CD14-positive monocyte (primary cell): ENCODE measurements at regions not wholly inside any gene's neighbourhood (a gene's known extent, or its start where the extent isn't known, plus 50 kb on each side); places are given as distances from the start of the nearest gene placed in this dataset.
"Not testable (repeated sequence)": the region's sequence is repeated elsewhere in the genome, so short reads cannot be mapped to it uniquely, and the experiment has no call there.

Experiments used
- DNase-seq, 3 donors: peaks; one replicate each; pipeline ENCODE4 v3.0.0-alpha.2; 2011 to 2022
- H2AFZ ChIP-seq: 2 replicates; pipeline ENCODE4 v1.6.0; 2012; ENCODE audit warnings: mild to moderate bottlenecking, low read depth, low read length, inconsistent platforms; ENCODE audit not compliant: insufficient read depth, poor library complexity, severe bottlenecking
- H3K27ac ChIP-seq, 2 donors: 1 replicate in 1 of 2; 2 replicates in 1 of 2; pipeline ENCODE4 v1.5.1; 2012 to 2013; ENCODE audit warnings: low read length in 2 of 2, control low read depth in 1 of 2, inconsistent platforms in 1 of 2, low read depth in 1 of 2, mild to moderate bottlenecking in 1 of 2
- H3K27me3 ChIP-seq, 2 donors: one replicate each; pipeline versions ENCODE4 v1.6.0 to v1.6.1; 2011 to 2013; ENCODE audit warnings: low read length in 2 of 2; ENCODE audit not compliant: control insufficient read depth in 2 of 2, insufficient read depth in 2 of 2
- H3K36me3 ChIP-seq, 2 donors: replicated peaks in 1 of 2; 1 replicate in 1 of 2; 2 replicates in 1 of 2; pipeline versions ENCODE4 v1.5.1 to v1.6.1; 2012 to 2013; ENCODE audit warnings: low read length in 2 of 2, control low read depth in 1 of 2, inconsistent platforms in 1 of 2, mild to moderate bottlenecking in 1 of 2; ENCODE audit not compliant: insufficient read depth in 2 of 2, control insufficient read depth in 1 of 2
- H3K4me1 ChIP-seq, 2 donors: 1 replicate in 1 of 2; 2 replicates in 1 of 2; pipeline versions ENCODE4 v1.5.1 to v1.6.1; 2012 to 2013; ENCODE audit warnings: low read length in 2 of 2, control low read depth in 1 of 2, inconsistent platforms in 1 of 2, mild to moderate bottlenecking in 1 of 2, moderate library complexity in 1 of 2; ENCODE audit not compliant: insufficient read depth in 2 of 2, control insufficient read depth in 1 of 2
- H3K4me2 ChIP-seq: replicated peaks from 2 replicates; pipeline ENCODE3; 2012; ENCODE audit warnings: low read length, moderate library complexity, mild to moderate bottlenecking; ENCODE audit not compliant: poor library complexity, severe bottlenecking; ENCODE audit errors: extremely low read depth
- H3K4me3 ChIP-seq, 3 experiments: fragments of 200-600 bp in 1 of 3; sonication (generic) in 1 of 3; replicated peaks in 1 of 3; 1 replicate in 2 of 3; 2 replicates in 1 of 3; pipeline ENCODE4 v1.5.1; 2011 to 2013; ENCODE audit warnings: low read length in 3 of 3, mild to moderate bottlenecking in 3 of 3, control low read depth in 2 of 3, low read depth in 2 of 3, inconsistent platforms in 1 of 3, moderate library complexity in 1 of 3
- H3K79me2 ChIP-seq: 2 replicates; pipeline ENCODE4 v1.6.0; 2012; ENCODE audit warnings: mild to moderate bottlenecking, control low read depth, inconsistent platforms, low read length, moderate library complexity; ENCODE audit not compliant: insufficient read depth
- H3K9ac ChIP-seq: 2 replicates; pipeline ENCODE4 v1.6.0; 2017; ENCODE audit warnings: low read length, mild to moderate bottlenecking; ENCODE audit not compliant: insufficient read depth, poor library complexity, severe bottlenecking
- H3K9me3 ChIP-seq, 2 donors: replicated peaks in 1 of 2; 1 replicate in 1 of 2; 2 replicates in 1 of 2; pipeline versions ENCODE4 v1.5.1 to v1.6.1; 2012 to 2013; ENCODE audit warnings: low read length in 2 of 2, control low read depth in 1 of 2; ENCODE audit not compliant: control insufficient read depth in 1 of 2, insufficient read depth in 1 of 2
- H4K20me1 ChIP-seq: 2 replicates; pipeline ENCODE4 v1.6.0; 2012; ENCODE audit warnings: mild to moderate bottlenecking, low read length, control low read depth, moderate library complexity; ENCODE audit not compliant: insufficient read depth
- H3K27ac Mint-ChIP-seq, 7 donors: one replicate each; pipeline ENCODE4 v1.8.0; 2020; ENCODE audit warnings: mild to moderate bottlenecking in 7 of 7, mixed read lengths in 7 of 7, moderate library complexity in 6 of 7, inconsistent platforms in 2 of 7
- H3K27me3 Mint-ChIP-seq, 3 donors: one replicate each; pipeline ENCODE4 v1.8.0; 2021 to 2022; ENCODE audit warnings: low read depth in 3 of 3, mild to moderate bottlenecking in 3 of 3, mixed read lengths in 3 of 3, moderate library complexity in 3 of 3, inconsistent platforms in 1 of 3
- H3K36me3 Mint-ChIP-seq, 2 donors: one replicate each; pipeline ENCODE4 v1.8.0; 2020; ENCODE audit warnings: mixed read lengths in 2 of 2, inconsistent platforms in 1 of 2, mild to moderate bottlenecking in 1 of 2
- H3K4me1 Mint-ChIP-seq: one replicate; pipeline ENCODE4 v1.8.0; 2020; ENCODE audit warnings: mild to moderate bottlenecking, mixed read lengths
- H3K4me3 Mint-ChIP-seq, 2 donors: one replicate each; pipeline ENCODE4 v1.8.0; 2020; ENCODE audit warnings: mild to moderate bottlenecking in 2 of 2, mixed read lengths in 2 of 2, moderate library complexity in 1 of 2
- H3K9me3 Mint-ChIP-seq, 7 donors: one replicate each; pipeline ENCODE4 v1.8.0; 2020 to 2022; ENCODE audit warnings: mixed read lengths in 7 of 7, mild to moderate bottlenecking in 6 of 7, moderate library complexity in 6 of 7, inconsistent platforms in 2 of 7
- WGBS: methylation state at CpG from one replicate; pipeline ENCODE4 v1.1.5; 2013; ENCODE audit warnings: missing lambda C conversion rate; ENCODE audit not compliant: insufficient coverage; 5-methylcytosine and 5-hydroxymethylcytosine counted together
- intact Hi-C, 2 donors: fragments of 100-400 bp; cut with micrococcal nuclease; formaldehyde crosslinking; loops; one replicate each; pipeline versions ENCODE4 v1.15.0 to v1.15.1; 2023

- no CpG with 5 or more reads among the region's 7 CpGs for WGBS
- H3K27me3 Mint-ChIP-seq = not testable (repeated sequence)
Measured at GRCh38 chr4:8972635-8973034, 101.0 kb upstream of the HMX1 start.

DNA sequence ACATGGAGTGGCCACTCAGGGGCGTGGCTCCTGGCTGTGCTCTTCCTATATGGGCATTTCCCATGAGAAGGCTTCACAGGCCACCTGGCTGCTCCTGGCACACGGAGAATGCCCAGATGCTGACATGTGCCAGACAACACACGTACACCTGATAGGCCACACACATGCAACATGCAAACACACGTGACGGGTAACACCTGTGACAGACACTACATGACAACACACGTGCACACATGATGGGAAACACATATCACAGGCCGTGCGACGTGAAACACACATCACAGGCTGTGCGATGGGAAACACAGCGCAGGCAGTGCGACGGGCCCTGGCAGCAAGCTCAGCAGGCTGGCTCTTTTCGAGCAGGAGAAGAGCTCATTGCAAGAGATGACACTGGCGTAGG is 94.3 kb upstream of the HMX1 start:
- H3K79me2 ChIP-seq, H3K9ac ChIP-seq, H3K36me3 ChIP-seq, H2AFZ ChIP-seq, H4K20me1 ChIP-seq, H3K4me3 Mint-ChIP-seq, H3K27ac ChIP-seq, H3K4me1 Mint-ChIP-seq, H3K4me1 ChIP-seq, H3K36me3 Mint-ChIP-seq, intact Hi-C loops, H3K4me3 ChIP-seq, H3K4me2 ChIP-seq, DNase-seq, H3K9me3 ChIP-seq, H3K9me3 Mint-ChIP-seq: not testable (repeated sequence)
- peak overlapping the region in 1 of 7 donors; percentile 59 for H3K27ac Mint-ChIP-seq
- peaks cover 0 to 13% of the 10 kb centered on the region in 2 donors for H3K27me3 ChIP-seq
- peaks cover 14 to 38% (median 24%) of the 10 kb centered on the region in 3 donors for H3K27me3 Mint-ChIP-seq
- WGBS = 87% methylated on average over 7 of the region's 15 CpGs

More at GRCh38 chr4:8972635-8973034, 101.0 kb upstream of the HMX1 start:
- peaks cover 0 to 13% (median 0%) of the 10 kb centered on the region in 7 donors for H3K9me3 Mint-ChIP-seq
- H3K4me3 ChIP-seq, H3K36me3 Mint-ChIP-seq, H3K4me3 Mint-ChIP-seq, H3K9me3 ChIP-seq, H2AFZ ChIP-seq, H3K9ac ChIP-seq, H3K27ac Mint-ChIP-seq, H3K27ac ChIP-seq, intact Hi-C loops, H3K36me3 ChIP-seq, H3K79me2 ChIP-seq, H3K4me1 ChIP-seq, DNase-seq, H3K4me2 ChIP-seq, H4K20me1 ChIP-seq, H3K4me1 Mint-ChIP-seq, H3K27me3 ChIP-seq: not testable (repeated sequence)

DNA sequence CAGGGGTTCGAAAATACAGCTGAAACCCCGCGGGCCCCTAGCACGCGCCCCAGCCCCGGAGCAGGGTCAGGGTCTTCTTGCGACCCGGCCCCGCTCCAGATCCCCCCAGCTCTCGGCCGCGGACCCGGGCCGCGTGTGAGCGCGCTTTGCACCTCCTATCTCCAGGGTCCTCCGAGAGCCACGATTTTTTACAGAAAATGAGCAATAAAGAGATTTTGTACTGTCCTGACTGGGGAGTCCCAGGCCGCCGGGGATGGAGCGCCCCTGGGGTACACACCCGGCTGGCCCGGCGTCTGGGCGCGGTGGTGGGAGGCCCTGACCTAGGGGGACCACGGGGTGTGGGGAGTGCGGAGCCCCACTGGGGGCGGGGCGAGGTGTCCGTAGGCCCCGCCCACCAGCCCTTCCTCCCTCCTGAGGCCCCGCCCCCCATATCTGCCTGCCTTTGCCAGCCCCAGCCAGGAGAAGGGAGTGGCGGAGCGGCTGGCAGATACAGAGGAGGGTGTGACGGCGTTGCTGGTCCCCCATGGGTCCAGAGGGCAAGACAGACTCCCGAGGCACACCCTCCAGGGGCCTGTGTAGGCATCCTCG is 92.7 kb upstream of the HMX1 start:
- 6% methylated on average over 18 of the region's 40 CpGs for WGBS
- H3K9ac ChIP-seq, H3K4me1 Mint-ChIP-seq, H3K9me3 ChIP-seq, H3K9me3 Mint-ChIP-seq, H3K36me3 Mint-ChIP-seq, intact Hi-C loops, H3K4me2 ChIP-seq, H3K79me2 ChIP-seq, H2AFZ ChIP-seq, H3K36me3 ChIP-seq, H3K27ac Mint-ChIP-seq, H3K4me3 ChIP-seq, H3K4me1 ChIP-seq, H4K20me1 ChIP-seq, DNase-seq, H3K27ac ChIP-seq: not testable (repeated sequence)
- H3K4me3 Mint-ChIP-seq = peak overlapping the region in 1 of 2 donors; percentile 73
- peaks cover 14 to 38% (median 27%) of the 10 kb centered on the region in 3 donors for H3K27me3 Mint-ChIP-seq
- peaks cover 0 to 13% of the 10 kb centered on the region in 2 donors for H3K27me3 ChIP-seq

- H3K4me1 ChIP-seq, H3K27ac ChIP-seq, H3K36me3 Mint-ChIP-seq, H4K20me1 ChIP-seq, H2AFZ ChIP-seq, H3K4me2 ChIP-seq, H3K79me2 ChIP-seq, H3K36me3 ChIP-seq, H3K9me3 Mint-ChIP-seq, H3K27ac Mint-ChIP-seq, H3K9me3 ChIP-seq, DNase-seq, H3K4me1 Mint-ChIP-seq, intact Hi-C loops, H3K4me3 ChIP-seq, H3K9ac ChIP-seq: not testable (repeated sequence)
- peaks cover 14 to 38% (median 27%) of the 10 kb centered on the region in 3 donors for H3K27me3 Mint-ChIP-seq
- H3K4me3 Mint-ChIP-seq = peak overlapping the region in 1 of 2 donors; percentile 69
- WGBS = under 1% methylated on average over 31 of the region's 41 CpGs
- peaks cover 0 to 13% of the 10 kb centered on the region in 2 donors for H3K27me3 ChIP-seq
Measured at GRCh38 chr4:8963533-8963932, 91.9 kb upstream of the HMX1 start.
